Activated CD4-positive, alpha-beta T cell treated with anti-CD3 and anti-CD28 coated beads for 4 hours (primary cell): ENCODE measurements at regions not wholly inside any gene's neighbourhood (a gene's known extent, or its start where the extent isn't known, plus 50 kb on each side); places are given as distances from the start of the nearest gene placed in this dataset.

Experiments used
- DNase-seq, 2 donors: peaks; one replicate each; pipeline ENCODE4 v3.0.0-alpha.2; 2020

- DNase-seq, result no peak
Measured at GRCh38 chr2:160925956-160926355, 234.3 kb upstream of the TANK start.

GRCh38 chr2:160927324-160927723, 232.9 kb upstream of the TANK start:
- no peak for DNase-seq

- no peak for DNase-seq
Measured at GRCh38 chr2:160928854-160929301, 231.3 kb upstream of the TANK start.

- DNase-seq, result no peak
Measured at GRCh38 chr2:160931531-160931930, 228.7 kb upstream of the TANK start.

GRCh38 chr2:160932960-160933359, 227.3 kb upstream of the TANK start:
- DNase-seq, result no peak

GRCh38 chr2:160934263-160934662, 226.0 kb upstream of the TANK start:
- no peak for DNase-seq

- no peak for DNase-seq
Measured at GRCh38 chr2:160934991-160935390, 225.2 kb upstream of the TANK start.

GRCh38 chr2:160936044-160936806, 224.0 kb upstream of the TANK start:
- no peak for DNase-seq

GRCh38 chr2:160940271-160940670, 220.0 kb upstream of the TANK start:
- no peak for DNase-seq

GRCh38 chr2:160940699-160941098, 219.5 kb upstream of the TANK start:
- no peak for DNase-seq

GRCh38 chr2:160941290-160941846, 218.9 kb upstream of the TANK start:
- no peak for DNase-seq

GRCh38 chr2:160942476-160943142, 217.6 kb upstream of the TANK start:
- DNase-seq, result no peak

- no peak for DNase-seq
Measured at GRCh38 chr2:160943414-160943813, 216.8 kb upstream of the TANK start.

GRCh38 chr2:160952464-160953254, 207.6 kb upstream of the TANK start:
- no peak for DNase-seq

- no peak for DNase-seq
Measured at GRCh38 chr2:160955578-160955977, 204.7 kb upstream of the TANK start.

GRCh38 chr2:160956243-160956802, 203.9 kb upstream of the TANK start:
- DNase-seq, result no peak

- no peak for DNase-seq
Measured at GRCh38 chr2:160963957-160964356, 196.3 kb upstream of the TANK start.

GRCh38 chr2:160967523-160967922, 192.7 kb upstream of the TANK start:
- no peak for DNase-seq

GRCh38 chr2:160968183-160968582, 192.0 kb upstream of the TANK start:
- no peak for DNase-seq

GRCh38 chr2:160970052-160970965, 189.9 kb upstream of the TANK start:
- no peak for DNase-seq

- no peak for DNase-seq
Measured at GRCh38 chr2:160973991-160974390, 186.2 kb upstream of the TANK start.

GRCh38 chr2:160974803-160975202, 185.4 kb upstream of the TANK start:
- DNase-seq, result no peak
